Lung (tissue), 11 donors: ENCODE measurements at regions not wholly inside any gene's neighbourhood (a gene's known extent, or its start where the extent isn't known, plus 50 kb on each side); places are given as distances from the start of the nearest gene placed in this dataset.

Experiments
- ATAC-seq: fragments of 200-7000 bp; cut with Tn5 transposase; one replicate; pipeline ENCODE4 v1.9.1; 2020; ENCODE audit warnings: moderate number of reproducible peaks; ENCODE audit not compliant: insufficient read depth, low FRiP score
- DNase-seq, 3 donors: peaks; one replicate each; pipeline ENCODE4 v3.0.0-alpha.2; 2013 to 2017
- H3K27ac ChIP-seq, 2 donors: one replicate each; pipeline ENCODE4 v1.5.1; 2013; ENCODE audit warnings: mild to moderate bottlenecking in 2 of 2, moderate library complexity in 2 of 2, control low read depth in 1 of 2, inconsistent platforms in 1 of 2, low read depth in 1 of 2, low read length in 1 of 2
- H3K27me3 ChIP-seq, 3 donors: one replicate each; pipeline ENCODE4 v1.5.1; 2013; ENCODE audit warnings: low read length in 2 of 3; ENCODE audit not compliant: control insufficient read depth in 3 of 3, insufficient read depth in 3 of 3
- H3K36me3 ChIP-seq, 4 donors: one replicate each; pipeline ENCODE4 v1.5.1; 2013; ENCODE audit warnings: low read length in 4 of 4, mild to moderate bottlenecking in 1 of 4, moderate library complexity in 1 of 4; ENCODE audit not compliant: control insufficient read depth in 4 of 4, insufficient read depth in 4 of 4
- H3K4me1 ChIP-seq, 5 donors: one replicate each; pipeline ENCODE4 v1.5.1; 2013; ENCODE audit warnings: low read length in 5 of 5, mild to moderate bottlenecking in 2 of 5, moderate library complexity in 1 of 5; ENCODE audit not compliant: control insufficient read depth in 5 of 5, insufficient read depth in 5 of 5
- H3K4me3 ChIP-seq: one replicate; pipeline ENCODE4 v1.5.1; 2013; ENCODE audit warnings: mild to moderate bottlenecking, control low read depth, moderate library complexity
- H3K9ac ChIP-seq, 2 donors: one replicate each; pipeline ENCODE4 v1.5.1; 2013; ENCODE audit warnings: low read length in 2 of 2, control low read depth in 1 of 2; ENCODE audit not compliant: insufficient read depth in 1 of 2
- H3K9me3 ChIP-seq, 4 donors: one replicate each; pipeline ENCODE4 v1.5.1; 2013; ENCODE audit warnings: low read length in 3 of 4, mild to moderate bottlenecking in 1 of 4, moderate library complexity in 1 of 4; ENCODE audit not compliant: control insufficient read depth in 4 of 4, insufficient read depth in 3 of 4
- WGBS, 2 donors: extraction: QIAGEN DNeasy Blood & Tissue Kit; methylation state at CpG; one replicate each; pipeline ENCODE4 v1.1.7; 2013; 5-methylcytosine and 5-hydroxymethylcytosine counted together
- TF ChIP-seq, protein P1 (sequence below): IDR thresholded peaks from 2 replicates; pipeline ENCODE4 v1.5.1; 2012; ENCODE audit warnings: mild to moderate bottlenecking; ENCODE audit errors: control extremely low read depth, extremely low read depth
- donor health status: control.
- donor health status: control.
- donor health status: Bipolar disorder and iron deficiency.
- donor health status: healthy.
- donor health status: DM: yes; HTN: yes; CAD: no.

DNA sequence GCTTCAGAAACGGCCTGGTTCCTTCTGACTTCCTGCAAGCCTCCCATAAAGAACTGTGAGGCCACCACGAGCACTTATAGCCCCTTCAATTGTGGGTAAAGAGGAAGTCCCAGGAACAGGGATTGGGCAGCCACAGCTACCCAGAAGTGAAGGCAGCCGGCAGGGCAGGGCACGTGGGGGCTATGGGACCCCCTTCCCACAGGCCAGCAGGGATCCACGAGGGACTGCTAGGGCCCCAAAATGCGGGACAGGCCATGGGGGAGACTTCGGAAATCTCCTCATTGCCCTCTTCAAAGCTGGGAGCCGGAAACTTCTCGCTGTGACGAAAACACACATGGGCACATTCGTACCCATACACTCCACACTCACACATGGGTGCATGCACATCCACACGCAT, 196.1 kb upstream of the SALL3 start:
- H3K27me3 ChIP-seq, result peaks cover 0 to 4% (median 0%) of the 10 kb centered on the region in 3 donors
- peaks cover 0 to 6% (median 0%) of the 10 kb centered on the region in 4 donors for H3K9me3 ChIP-seq
- DNase-seq (no peak), ATAC-seq (no peak)
- H3K27ac ChIP-seq, result no peak overlapping the region
- 63 to 68% methylated on average over 12 of the region's 12 CpGs for WGBS, 2 donors
- no peaks in the 10 kb centered on the region for H3K4me1 ChIP-seq
- H3K4me3 ChIP-seq, result no peak overlapping the region
- TF ChIP-seq, protein P1, sequence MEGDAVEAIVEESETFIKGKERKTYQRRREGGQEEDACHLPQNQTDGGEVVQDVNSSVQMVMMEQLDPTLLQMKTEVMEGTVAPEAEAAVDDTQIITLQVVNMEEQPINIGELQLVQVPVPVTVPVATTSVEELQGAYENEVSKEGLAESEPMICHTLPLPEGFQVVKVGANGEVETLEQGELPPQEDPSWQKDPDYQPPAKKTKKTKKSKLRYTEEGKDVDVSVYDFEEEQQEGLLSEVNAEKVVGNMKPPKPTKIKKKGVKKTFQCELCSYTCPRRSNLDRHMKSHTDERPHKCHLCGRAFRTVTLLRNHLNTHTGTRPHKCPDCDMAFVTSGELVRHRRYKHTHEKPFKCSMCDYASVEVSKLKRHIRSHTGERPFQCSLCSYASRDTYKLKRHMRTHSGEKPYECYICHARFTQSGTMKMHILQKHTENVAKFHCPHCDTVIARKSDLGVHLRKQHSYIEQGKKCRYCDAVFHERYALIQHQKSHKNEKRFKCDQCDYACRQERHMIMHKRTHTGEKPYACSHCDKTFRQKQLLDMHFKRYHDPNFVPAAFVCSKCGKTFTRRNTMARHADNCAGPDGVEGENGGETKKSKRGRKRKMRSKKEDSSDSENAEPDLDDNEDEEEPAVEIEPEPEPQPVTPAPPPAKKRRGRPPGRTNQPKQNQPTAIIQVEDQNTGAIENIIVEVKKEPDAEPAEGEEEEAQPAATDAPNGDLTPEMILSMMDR, result no peak
- no peak overlapping the region for H3K9ac ChIP-seq
- no peaks in the 10 kb centered on the region for H3K36me3 ChIP-seq

DNA sequence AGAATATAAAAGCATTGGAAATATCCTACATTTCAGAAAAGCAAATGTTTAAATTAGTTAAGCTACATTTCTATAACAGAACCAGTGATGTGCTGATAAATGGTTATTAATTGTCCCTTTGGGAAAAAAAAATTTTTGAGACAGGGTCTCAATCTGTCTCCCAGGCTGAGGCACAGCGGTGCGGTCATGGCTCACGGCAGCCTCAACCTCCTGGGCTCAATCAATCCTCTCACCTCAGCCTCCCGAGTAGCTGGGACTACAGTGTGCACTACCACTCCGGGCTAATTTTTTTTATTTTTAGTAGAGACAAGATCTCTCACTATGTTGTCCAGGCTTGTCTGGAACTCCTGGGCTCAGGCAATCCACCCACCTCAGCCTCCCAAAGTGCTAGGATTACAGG, 194.8 kb upstream of the SALL3 start:
- 91 to 94% methylated on average over 5 of the region's 5 CpGs for WGBS, 2 donors
- Histone ChIP-seq H3K36me3 (no peaks in the 10 kb centered on the region), H3K4me3 (no peak overlapping the region), H3K9ac (no peak overlapping the region), H3K9me3 (peaks cover 0 to 6% (median 0%) of the 10 kb centered on the region in 4 donors), H3K27ac (no peak overlapping the region), H3K4me1 (no peaks in the 10 kb centered on the region), H3K27me3 (peaks cover 0 to 4% (median 0%) of the 10 kb centered on the region in 3 donors)
- no peak for ATAC-seq
- no peak for DNase-seq
- TF ChIP-seq, protein P1, result no peak

DNA sequence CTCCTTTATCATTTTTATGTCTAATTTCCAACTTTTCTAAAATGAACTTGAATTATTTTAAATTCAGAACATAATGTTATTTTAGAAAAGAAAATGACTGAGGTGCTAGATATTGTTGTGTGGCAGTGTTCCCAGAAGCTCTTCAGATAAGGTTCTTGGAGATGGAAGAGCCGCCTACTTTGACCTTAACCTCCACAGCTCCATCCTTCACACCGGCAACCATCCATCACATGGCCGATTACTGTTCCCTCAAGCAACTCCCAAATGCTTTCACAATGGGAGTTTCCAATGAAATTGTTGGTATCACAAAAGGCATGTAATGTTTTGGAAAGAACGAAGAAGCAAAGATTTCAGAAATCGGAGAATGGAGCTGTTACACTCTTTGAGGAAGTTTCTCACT, 193.9 kb upstream of the SALL3 start:
- Histone ChIP-seq H3K4me1 (no peaks in the 10 kb centered on the region), H3K9me3 (peaks cover 0 to 2% (median 0%) of the 10 kb centered on the region in 4 donors), H3K27me3 (peaks cover 0 to 4% (median 0%) of the 10 kb centered on the region in 3 donors), H3K36me3 (no peaks in the 10 kb centered on the region), H3K4me3 (no peak overlapping the region), H3K9ac (no peak overlapping the region), H3K27ac (no peak overlapping the region)
- no peak for ATAC-seq
- 76 to 80% methylated on average over 5 of the region's 5 CpGs for WGBS, 2 donors
- no peak for DNase-seq
- TF ChIP-seq, protein P1, result no peak

DNA sequence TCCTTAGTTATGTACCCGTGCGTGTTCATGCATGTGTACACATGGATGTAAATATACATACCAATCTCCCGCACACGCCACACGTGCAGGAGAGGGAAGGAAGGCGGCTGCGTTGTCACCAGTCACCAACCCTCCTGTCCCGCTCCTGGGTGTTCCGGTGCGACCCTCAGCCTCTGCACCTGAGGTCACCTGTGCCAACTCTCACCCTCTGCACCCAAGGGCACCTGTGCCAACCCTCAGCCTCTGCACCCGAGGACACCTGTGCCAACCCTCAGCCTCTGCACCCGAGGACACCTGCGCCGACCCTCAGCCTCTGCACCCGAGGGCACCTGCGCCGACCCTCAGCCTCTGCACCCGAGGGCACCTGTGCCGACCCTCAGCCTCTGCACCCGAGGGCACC, 192.8 kb upstream of the SALL3 start:
- H3K4me3 ChIP-seq, result no peak overlapping the region
- TF ChIP-seq, protein P1, result no peak
- H3K4me1 ChIP-seq, result no peaks in the 10 kb centered on the region
- 90 to 94% methylated on average over 12 to 19 of the region's 20 CpGs for WGBS, 2 donors
- H3K27me3 ChIP-seq, result peaks cover 0 to 6% (median 0%) of the 10 kb centered on the region in 3 donors
- no peak overlapping the region for H3K27ac ChIP-seq
- no peaks in the 10 kb centered on the region for H3K36me3 ChIP-seq
- no peak for ATAC-seq
- no peak overlapping the region for H3K9ac ChIP-seq
- DNase-seq, result no peak
- peaks cover 0 to 2% (median 0%) of the 10 kb centered on the region in 4 donors for H3K9me3 ChIP-seq
